Neural cell (in vitro differentiated cells): ENCODE measurements at regions not wholly inside any gene's neighbourhood (a gene's known extent, or its start where the extent isn't known, plus 50 kb on each side); places are given as distances from the start of the nearest gene placed in this dataset.

Experiments used
- H2AFZ ChIP-seq: fragments of 200-600, 300-800 bp; sonication (generic), shearing (Covaris generic); 2 replicates; pipeline ENCODE4 v1.6.0; 2014; ENCODE audit warnings: low read depth, mild to moderate bottlenecking, antibody characterized with exemption, low read length, moderate library complexity
- H3F3A ChIP-seq: fragments of 200-600 bp; shearing (Covaris generic); 2 replicates; pipeline ENCODE4 v1.6.1; 2016; ENCODE audit warnings: mild to moderate bottlenecking, moderate library complexity, mixed read lengths, antibody characterized with exemption, low read length; ENCODE audit not compliant: insufficient read depth, poor library complexity, severe bottlenecking
- H3K27ac ChIP-seq: fragments of 200-600, 300-800 bp; sonication (generic), shearing (Covaris generic); 2 replicates; pipeline ENCODE4 v1.5.1; 2014; ENCODE audit warnings: mild to moderate bottlenecking, low read length, moderate library complexity
- H3K27me3 ChIP-seq: fragments of 300-800, 200-600 bp; sonication (generic), shearing (Covaris generic); 2 replicates; pipeline ENCODE4 v1.6.0; 2014; ENCODE audit warnings: mild to moderate bottlenecking, low read depth, low read length, moderate library complexity; ENCODE audit not compliant: insufficient read depth
- H3K36me3 ChIP-seq: fragments of 300-800, 200-600 bp; sonication (generic), shearing (Covaris generic); 2 replicates; pipeline ENCODE4 v1.5.1; 2014; ENCODE audit warnings: mild to moderate bottlenecking, antibody characterized with exemption, low read length, moderate library complexity; ENCODE audit not compliant: insufficient read depth
- H3K4me2 ChIP-seq: fragments of 300-800, 200-600 bp; sonication (generic), shearing (Covaris generic); 2 replicates; pipeline ENCODE4 v1.6.0; 2014; ENCODE audit warnings: mild to moderate bottlenecking, low read length
- H3K4me3 ChIP-seq: fragments of 300-800, 200-600 bp; sonication (generic), shearing (Covaris generic); 2 replicates; pipeline ENCODE4 v1.5.1; 2014; ENCODE audit warnings: mild to moderate bottlenecking, low read length, moderate library complexity
- H3K79me2 ChIP-seq: fragments of 200-600 bp; shearing (Covaris generic); replicated peaks from 2 replicates; pipeline ENCODE4 v1.6.0; 2014; ENCODE audit warnings: mild to moderate bottlenecking, low read length, moderate library complexity; ENCODE audit not compliant: insufficient read depth
- H3K9ac ChIP-seq: fragments of 300-800, 200-600 bp; sonication (generic), shearing (Covaris generic); 2 replicates; pipeline ENCODE4 v1.6.1; 2016; ENCODE audit warnings: mild to moderate bottlenecking, low read length, mixed read lengths
- H3K9me2 ChIP-seq: fragments of 200-600 bp; shearing (Covaris generic); 2 replicates; pipeline ENCODE4 v1.6.1; 2016; ENCODE audit warnings: mild to moderate bottlenecking, low read length, mixed read lengths; ENCODE audit not compliant: insufficient read depth
- H3K9me3 ChIP-seq: fragments of 200-600, 300-800 bp; sonication (generic), shearing (Covaris generic); 2 replicates; pipeline ENCODE4 v1.6.1; 2016; ENCODE audit warnings: mild to moderate bottlenecking, mixed run types, low read length, moderate library complexity, mixed read lengths
- H4K20me1 ChIP-seq: fragments of 200-600 bp; shearing (Covaris generic); 2 replicates; pipeline ENCODE4 v1.6.1; 2016; ENCODE audit warnings: mild to moderate bottlenecking, mixed run types; ENCODE audit not compliant: insufficient read depth
- EP300 ChIP-seq: fragments of 450-650 bp; conservative IDR thresholded peaks from 2 replicates; pipeline ENCODE4 v1.6.1; 2014; ENCODE audit warnings: antibody characterized with exemption, mild to moderate bottlenecking, moderate library complexity; ENCODE audit not compliant: poor library complexity, severe bottlenecking
- EZH2 ChIP-seq: fragments of 200-600, 300-800 bp; shearing (Covaris generic), sonication (generic); IDR thresholded peaks from 2 replicates; pipeline ENCODE4 v1.6.1; 2014; ENCODE audit warnings: antibody characterized with exemption, low read length, borderline replicate concordance, mild to moderate bottlenecking; ENCODE audit not compliant: insufficient read depth, poor library complexity, severe bottlenecking
- MXI1 ChIP-seq: fragments of 450-650 bp; conservative IDR thresholded peaks from 2 replicates; pipeline ENCODE4 v1.6.1; 2014; ENCODE audit warnings: antibody characterized with exemption, mild to moderate bottlenecking; ENCODE audit not compliant: poor library complexity, severe bottlenecking
- POLR2AphosphoS5 ChIP-seq: IDR thresholded peaks from 2 replicates; pipeline ENCODE4 v1.6.1; 2012
- RAD21 ChIP-seq: fragments of 450-650 bp; conservative IDR thresholded peaks from 2 replicates; pipeline ENCODE4 v1.6.1; 2014; ENCODE audit warnings: antibody characterized with exemption, mild to moderate bottlenecking, moderate library complexity
- SMC3 ChIP-seq: fragments of 450-650 bp; conservative IDR thresholded peaks from 2 replicates; pipeline ENCODE4 v1.6.1; 2014; ENCODE audit warnings: antibody characterized with exemption, mild to moderate bottlenecking, moderate library complexity; ENCODE audit not compliant: poor library complexity
- TAF1 ChIP-seq: IDR thresholded peaks from 2 replicates; pipeline ENCODE4 v1.6.1; 2012; ENCODE audit warnings: low read depth
- TF ChIP-seq, protein P1 (sequence below): fragments of 450-650 bp; IDR thresholded peaks from 2 replicates; pipeline ENCODE4 v1.5.1; 2014; ENCODE audit warnings: antibody characterized with exemption, mild to moderate bottlenecking, moderate library complexity; ENCODE audit not compliant: poor library complexity, severe bottlenecking
- TF ChIP-seq, protein P2 (sequence below): IDR thresholded peaks from 2 replicates; pipeline ENCODE4 v1.6.1; 2012; ENCODE audit warnings: borderline replicate concordance

DNA sequence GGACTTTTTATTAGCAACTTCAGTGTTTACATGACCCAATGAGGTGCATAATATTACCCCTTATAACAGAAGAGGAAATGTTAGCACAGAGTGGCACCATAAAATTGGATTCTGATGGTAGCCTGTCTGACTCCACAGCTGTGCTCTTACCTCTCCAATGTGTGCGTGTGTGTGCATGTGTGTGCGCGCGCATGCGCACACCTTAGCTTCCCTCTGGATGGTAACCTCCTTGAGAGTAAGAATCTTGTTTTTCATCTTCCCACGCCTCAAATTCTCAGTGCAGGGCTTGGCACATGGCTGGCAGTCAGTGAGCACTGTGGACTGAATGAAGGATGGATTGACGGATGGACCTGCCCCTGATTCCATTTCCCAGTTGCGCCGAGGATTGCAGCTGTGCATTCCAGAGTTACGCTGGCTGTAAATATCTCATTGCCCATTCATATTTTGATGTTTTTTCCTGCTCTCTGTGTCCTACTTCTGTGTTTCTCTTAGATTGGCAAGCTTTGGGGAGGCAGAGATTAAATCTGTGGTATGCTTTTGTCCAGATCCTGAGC, 99.2 kb upstream of the WASF3 start:
- Histone ChIP-seq H2AFZ (no peak overlapping the region), H3K27me3 (no peaks in the 10 kb centered on the region), H3K79me2 (no peaks in the 10 kb centered on the region), H3K9me3 (no peaks in the 10 kb centered on the region), H3K36me3 (no peaks in the 10 kb centered on the region), H3K9ac (no peak overlapping the region), H3K9me2 (no peaks in the 10 kb centered on the region), H3K27ac (no peak overlapping the region), H4K20me1 (no peaks in the 10 kb centered on the region), H3K4me2 (no peak overlapping the region), H3F3A (no peaks in the 10 kb centered on the region), H3K4me3 (no peak overlapping the region)
- no peak for TF ChIP-seq POLR2AphosphoS5
- TF ChIP-seq EZH2, result no peak
- TF ChIP-seq RAD21, result no peak
- TF ChIP-seq TAF1, result no peak
- TF ChIP-seq, protein P1, sequence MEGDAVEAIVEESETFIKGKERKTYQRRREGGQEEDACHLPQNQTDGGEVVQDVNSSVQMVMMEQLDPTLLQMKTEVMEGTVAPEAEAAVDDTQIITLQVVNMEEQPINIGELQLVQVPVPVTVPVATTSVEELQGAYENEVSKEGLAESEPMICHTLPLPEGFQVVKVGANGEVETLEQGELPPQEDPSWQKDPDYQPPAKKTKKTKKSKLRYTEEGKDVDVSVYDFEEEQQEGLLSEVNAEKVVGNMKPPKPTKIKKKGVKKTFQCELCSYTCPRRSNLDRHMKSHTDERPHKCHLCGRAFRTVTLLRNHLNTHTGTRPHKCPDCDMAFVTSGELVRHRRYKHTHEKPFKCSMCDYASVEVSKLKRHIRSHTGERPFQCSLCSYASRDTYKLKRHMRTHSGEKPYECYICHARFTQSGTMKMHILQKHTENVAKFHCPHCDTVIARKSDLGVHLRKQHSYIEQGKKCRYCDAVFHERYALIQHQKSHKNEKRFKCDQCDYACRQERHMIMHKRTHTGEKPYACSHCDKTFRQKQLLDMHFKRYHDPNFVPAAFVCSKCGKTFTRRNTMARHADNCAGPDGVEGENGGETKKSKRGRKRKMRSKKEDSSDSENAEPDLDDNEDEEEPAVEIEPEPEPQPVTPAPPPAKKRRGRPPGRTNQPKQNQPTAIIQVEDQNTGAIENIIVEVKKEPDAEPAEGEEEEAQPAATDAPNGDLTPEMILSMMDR, result no peak
- TF ChIP-seq, protein P2, sequence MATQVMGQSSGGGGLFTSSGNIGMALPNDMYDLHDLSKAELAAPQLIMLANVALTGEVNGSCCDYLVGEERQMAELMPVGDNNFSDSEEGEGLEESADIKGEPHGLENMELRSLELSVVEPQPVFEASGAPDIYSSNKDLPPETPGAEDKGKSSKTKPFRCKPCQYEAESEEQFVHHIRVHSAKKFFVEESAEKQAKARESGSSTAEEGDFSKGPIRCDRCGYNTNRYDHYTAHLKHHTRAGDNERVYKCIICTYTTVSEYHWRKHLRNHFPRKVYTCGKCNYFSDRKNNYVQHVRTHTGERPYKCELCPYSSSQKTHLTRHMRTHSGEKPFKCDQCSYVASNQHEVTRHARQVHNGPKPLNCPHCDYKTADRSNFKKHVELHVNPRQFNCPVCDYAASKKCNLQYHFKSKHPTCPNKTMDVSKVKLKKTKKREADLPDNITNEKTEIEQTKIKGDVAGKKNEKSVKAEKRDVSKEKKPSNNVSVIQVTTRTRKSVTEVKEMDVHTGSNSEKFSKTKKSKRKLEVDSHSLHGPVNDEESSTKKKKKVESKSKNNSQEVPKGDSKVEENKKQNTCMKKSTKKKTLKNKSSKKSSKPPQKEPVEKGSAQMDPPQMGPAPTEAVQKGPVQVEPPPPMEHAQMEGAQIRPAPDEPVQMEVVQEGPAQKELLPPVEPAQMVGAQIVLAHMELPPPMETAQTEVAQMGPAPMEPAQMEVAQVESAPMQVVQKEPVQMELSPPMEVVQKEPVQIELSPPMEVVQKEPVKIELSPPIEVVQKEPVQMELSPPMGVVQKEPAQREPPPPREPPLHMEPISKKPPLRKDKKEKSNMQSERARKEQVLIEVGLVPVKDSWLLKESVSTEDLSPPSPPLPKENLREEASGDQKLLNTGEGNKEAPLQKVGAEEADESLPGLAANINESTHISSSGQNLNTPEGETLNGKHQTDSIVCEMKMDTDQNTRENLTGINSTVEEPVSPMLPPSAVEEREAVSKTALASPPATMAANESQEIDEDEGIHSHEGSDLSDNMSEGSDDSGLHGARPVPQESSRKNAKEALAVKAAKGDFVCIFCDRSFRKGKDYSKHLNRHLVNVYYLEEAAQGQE, result no peak
- no peak for TF ChIP-seq SMC3
- TF ChIP-seq EP300, result no peak
- no peak for TF ChIP-seq MXI1

DNA sequence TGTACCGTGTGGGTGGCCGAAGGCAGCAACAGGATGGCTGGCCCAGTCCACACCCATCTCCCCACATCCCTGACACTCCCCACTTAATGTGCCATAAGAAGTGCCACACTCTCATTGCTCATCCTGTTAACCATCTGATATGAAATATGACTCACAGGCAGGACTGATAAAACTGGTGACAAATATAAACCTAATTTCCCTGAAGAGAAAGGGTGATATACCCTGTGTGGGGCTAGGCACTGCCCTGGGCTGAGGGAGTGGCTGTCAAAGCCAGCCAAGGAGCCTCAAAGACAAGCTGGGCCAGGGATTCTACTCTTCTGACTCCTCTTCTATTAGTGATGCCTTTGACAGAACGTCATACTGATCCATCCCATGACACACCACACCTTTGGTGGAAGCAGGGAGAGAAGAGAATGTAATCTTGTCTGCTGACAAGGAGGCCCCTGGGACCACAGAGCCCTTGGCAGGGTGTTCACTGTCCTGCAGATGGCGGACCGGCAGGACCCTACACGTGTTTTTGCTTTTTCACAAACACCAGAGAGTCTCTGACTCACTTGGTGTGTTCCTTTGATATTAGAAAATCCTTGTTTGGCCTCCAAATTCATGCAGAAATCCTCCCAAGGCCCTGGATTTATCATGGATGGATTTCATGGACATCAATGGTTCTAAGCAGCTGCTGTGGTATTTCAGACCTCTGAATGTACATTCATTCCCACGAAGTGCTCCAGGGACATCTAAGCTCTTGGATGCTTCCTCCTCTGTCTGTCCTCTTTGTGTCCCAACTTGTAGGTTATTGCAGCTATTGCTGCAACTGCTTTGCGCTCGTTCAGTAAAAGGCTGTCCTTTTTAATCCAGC, 98.0 kb upstream of the WASF3 start:
- Histone ChIP-seq H2AFZ (no peak overlapping the region), H3K36me3 (no peaks in the 10 kb centered on the region), H3K4me2 (no peak overlapping the region), H3K4me3 (no peak overlapping the region), H4K20me1 (no peaks in the 10 kb centered on the region), H3K9me3 (no peaks in the 10 kb centered on the region), H3K9me2 (no peaks in the 10 kb centered on the region), H3K79me2 (no peaks in the 10 kb centered on the region), H3K27ac (no peak overlapping the region), H3K27me3 (no peaks in the 10 kb centered on the region), H3F3A (no peaks in the 10 kb centered on the region), H3K9ac (no peak overlapping the region)
- TF ChIP-seq MXI1 (no peak), RAD21 (no peak), SMC3 (no peak), EZH2 (no peak), TAF1 (no peak), POLR2AphosphoS5 (no peak), EP300 (no peak)
- TF ChIP-seq, protein P1, result no peak
- TF ChIP-seq, protein P2, result no peak
